ENCODE measurements at regions not wholly inside any gene's neighbourhood (a gene's known extent, or its start where the extent isn't known, plus 50 kb on each side); places are given as distances from the start of the nearest gene placed in this dataset.

DNA sequence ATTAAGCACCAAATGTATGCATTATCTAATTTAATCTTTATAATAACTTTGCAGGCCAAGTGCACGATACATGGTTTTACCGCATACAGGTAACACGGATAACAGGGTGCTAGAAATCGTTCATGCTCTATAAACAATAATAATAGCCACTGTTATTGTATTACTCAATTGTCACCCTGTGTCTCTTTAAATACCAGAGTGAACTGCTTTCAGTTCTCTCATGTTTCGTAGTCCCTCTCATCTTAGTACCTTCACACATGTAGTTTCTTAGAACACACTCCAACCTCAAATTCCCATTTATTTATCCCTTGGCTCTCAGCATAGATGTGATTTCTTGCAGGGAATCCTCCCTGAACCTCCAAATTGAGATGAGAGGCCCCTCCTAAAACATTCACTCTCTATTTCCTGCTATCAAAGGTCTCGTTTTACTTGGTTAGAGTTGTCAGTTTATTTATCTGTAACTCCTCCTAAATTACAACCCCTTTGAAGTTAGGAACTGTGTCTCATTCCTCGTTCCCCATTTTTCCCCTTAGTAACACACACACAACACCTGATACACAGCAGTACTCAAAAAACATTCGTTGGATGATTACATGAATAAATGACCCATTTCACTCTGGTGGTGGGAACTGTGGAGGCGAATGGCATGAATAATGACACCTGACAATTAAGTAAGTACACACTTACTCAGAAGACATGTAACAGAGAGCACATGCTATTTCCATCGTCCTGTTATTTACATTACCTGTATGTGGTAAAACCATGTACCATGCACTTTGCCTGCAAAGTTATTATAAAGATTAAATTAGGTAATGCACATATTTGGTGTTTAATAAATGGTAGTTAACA lies 134.6 kb downstream of the BTG1 start:
- no peak for TF ChIP-seq GATA2 (IDR thresholded peaks at IDR 0.05; ENCODE audit: low read depth, low read length)
- no peak for TF ChIP-seq GATA3 (IDR thresholded peaks at IDR 0.05; ENCODE audit: low read depth, low read length)
